Mesenchymal stem cell (in vitro differentiated cells and primary cell): ENCODE measurements at regions not wholly inside any gene's neighbourhood (a gene's known extent, or its start where the extent isn't known, plus 50 kb on each side); places are given as distances from the start of the nearest gene placed in this dataset.

Experiments used
- DNase-seq: peaks from one replicate; pipeline ENCODE4 v3.0.0-alpha.2; 2013
- H2AFZ ChIP-seq: one replicate; pipeline ENCODE4 v1.6.1; 2013; ENCODE audit warnings: low read depth, mild to moderate bottlenecking, control low read depth, inconsistent platforms, low read length, moderate library complexity
- H2AK5ac ChIP-seq: 2 replicates; pipeline ENCODE4 v1.6.1; 2013; ENCODE audit warnings: low read length, moderate library complexity, mild to moderate bottlenecking, inconsistent platforms; ENCODE audit not compliant: severe bottlenecking
- H2BK120ac ChIP-seq: one replicate; pipeline ENCODE4 v1.6.1; 2013; ENCODE audit warnings: low read depth, mild to moderate bottlenecking, inconsistent platforms, low read length, moderate library complexity
- H2BK12ac ChIP-seq, 2 experiments: one replicate each; pipeline ENCODE4 v1.6.1; 2013; ENCODE audit warnings: inconsistent platforms in 2 of 2, low read length in 2 of 2, mild to moderate bottlenecking in 2 of 2, moderate library complexity in 2 of 2, control low read depth in 1 of 2
- H2BK15ac ChIP-seq: one replicate; pipeline ENCODE4 v1.6.1; 2013; ENCODE audit warnings: mild to moderate bottlenecking, low read depth, inconsistent platforms; ENCODE audit not compliant: poor library complexity, severe bottlenecking
- H2BK5ac ChIP-seq: 2 replicates; pipeline ENCODE4 v1.6.1; 2013; ENCODE audit warnings: low read depth, mild to moderate bottlenecking, low read length, control low read depth, inconsistent platforms; ENCODE audit not compliant: poor library complexity, severe bottlenecking
- H3K14ac ChIP-seq, 2 experiments: one replicate each; pipeline ENCODE4 v1.6.1; 2013; ENCODE audit warnings: inconsistent platforms in 2 of 2, low read length in 2 of 2, control low read depth in 1 of 2, mild to moderate bottlenecking in 1 of 2, moderate library complexity in 1 of 2
- H3K18ac ChIP-seq, 2 experiments: one replicate each; pipeline ENCODE4 v1.6.1; 2013; ENCODE audit warnings: inconsistent platforms in 2 of 2, low read length in 2 of 2, control low read depth in 1 of 2, low read depth in 1 of 2, mild to moderate bottlenecking in 1 of 2
- H3K23ac ChIP-seq, 2 experiments: one replicate each; pipeline ENCODE4 v1.6.1; 2013; ENCODE audit warnings: inconsistent platforms in 2 of 2, low read length in 2 of 2, mild to moderate bottlenecking in 2 of 2, moderate library complexity in 2 of 2, control low read depth in 1 of 2
- H3K27ac ChIP-seq: 2 replicates; pipeline ENCODE4 v1.5.1; 2013; ENCODE audit warnings: mild to moderate bottlenecking, moderate library complexity, low read length, control low read depth, inconsistent platforms; ENCODE audit not compliant: poor library complexity, severe bottlenecking
- H3K27me3 ChIP-seq, 2 experiments: 2 replicates each; pipeline versions ENCODE4 v1.6.1 to v1.7.0; 2013; ENCODE audit warnings: low read length in 2 of 2, mild to moderate bottlenecking in 2 of 2, moderate library complexity in 2 of 2, control low read depth in 1 of 2, inconsistent platforms in 1 of 2; ENCODE audit not compliant: control insufficient read depth in 1 of 2, insufficient read depth in 1 of 2
- H3K36me3 ChIP-seq, 2 experiments: 2 replicates each; pipeline versions ENCODE4 v1.6.1 to v1.7.0; 2013; ENCODE audit warnings: low read length in 2 of 2, control low read depth in 1 of 2, inconsistent platforms in 1 of 2, low read depth in 1 of 2, mild to moderate bottlenecking in 1 of 2; ENCODE audit not compliant: insufficient read depth in 2 of 2, control insufficient read depth in 1 of 2
- H3K4ac ChIP-seq, 2 experiments: one replicate each; pipeline ENCODE4 v1.6.1; 2013; ENCODE audit warnings: inconsistent platforms in 2 of 2, low read length in 2 of 2, mild to moderate bottlenecking in 2 of 2, moderate library complexity in 2 of 2, control low read depth in 1 of 2, low read depth in 1 of 2
- H3K4me1 ChIP-seq: 2 replicates; pipeline ENCODE4 v1.6.1; 2013; ENCODE audit warnings: low read depth, low read length, control low read depth; ENCODE audit not compliant: control insufficient read depth, insufficient read depth
- H3K4me2 ChIP-seq: 2 replicates; pipeline ENCODE4 v1.6.1; 2013; ENCODE audit warnings: low read length, mild to moderate bottlenecking, inconsistent platforms; ENCODE audit not compliant: poor library complexity, severe bottlenecking
- H3K4me3 ChIP-seq, 2 experiments: 2 replicates each; pipeline versions ENCODE4 v1.5.1 to v1.7.0; 2013; ENCODE audit warnings: low read length in 2 of 2, mild to moderate bottlenecking in 2 of 2, control low read depth in 1 of 2, low read depth in 1 of 2; ENCODE audit not compliant: insufficient read depth in 1 of 2
- H3K79me1 ChIP-seq: replicated peaks from 2 replicates; pipeline ENCODE4 v1.6.1; 2013; ENCODE audit warnings: mild to moderate bottlenecking, control low read depth, low read length, inconsistent platforms; ENCODE audit not compliant: poor library complexity, severe bottlenecking
- H3K9ac ChIP-seq: 2 replicates; pipeline ENCODE4 v1.7.0; 2013; ENCODE audit warnings: mild to moderate bottlenecking, low read length, moderate library complexity
- H3K9me3 ChIP-seq: 2 replicates; pipeline ENCODE4 v1.7.0; 2013; ENCODE audit warnings: mild to moderate bottlenecking, low read length; ENCODE audit not compliant: control insufficient read depth
- H4K8ac ChIP-seq: one replicate; pipeline ENCODE4 v1.6.1; 2013; ENCODE audit warnings: inconsistent platforms, mild to moderate bottlenecking, low read length, moderate library complexity
- H4K91ac ChIP-seq: one replicate; pipeline ENCODE4 v1.6.1; 2013; ENCODE audit warnings: mild to moderate bottlenecking, low read length, inconsistent platforms
- WGBS: methylation state at CpG from one replicate; pipeline ENCODE4 v1.1.7; 2013; ENCODE audit warnings: mixed read lengths; 5-methylcytosine and 5-hydroxymethylcytosine counted together

DNA sequence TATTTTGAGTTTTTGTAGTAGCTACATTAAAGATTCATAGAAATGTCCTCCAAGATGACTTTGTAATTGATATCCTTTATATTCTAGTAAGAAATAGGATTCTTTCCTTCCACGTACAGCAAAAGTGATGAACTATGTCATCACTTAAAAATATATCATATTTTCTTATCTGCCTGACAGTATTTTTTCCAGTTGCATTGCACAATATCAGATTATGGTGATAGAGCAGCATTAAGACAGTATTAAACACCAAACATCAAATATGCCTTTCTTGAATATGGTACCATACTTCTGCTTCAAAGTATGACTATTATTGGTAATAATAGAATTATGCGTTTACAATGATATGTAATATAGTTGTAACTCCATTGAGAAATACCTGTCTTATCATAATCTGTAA is 919.8 kb upstream of the EDIL3 start:
- no peaks in the 10 kb centered on the region for H3K4me1 ChIP-seq
- H4K8ac ChIP-seq = no peak overlapping the region
- H3K23ac ChIP-seq = no peak overlapping the region
- H3K4me2 ChIP-seq = no peak overlapping the region
- no peak overlapping the region for H3K14ac ChIP-seq
- no peak overlapping the region for H3K18ac ChIP-seq
- no peak for DNase-seq
- no peak overlapping the region for H3K9ac ChIP-seq
- no peak overlapping the region for H2AK5ac ChIP-seq
- no peak overlapping the region for H2AFZ ChIP-seq
- no peaks in the 10 kb centered on the region for H3K36me3 ChIP-seq
- no peak overlapping the region for H3K4me3 ChIP-seq
- no CpG with 5 or more reads among the region's 2 CpGs for WGBS
- no peak overlapping the region for H2BK120ac ChIP-seq
- H3K27ac ChIP-seq = no peak overlapping the region
- no peaks in the 10 kb centered on the region for H3K27me3 ChIP-seq
- no peak overlapping the region for H2BK15ac ChIP-seq
- H3K4ac ChIP-seq = no peak overlapping the region
- H3K79me1 ChIP-seq = no peaks in the 10 kb centered on the region
- H3K9me3 ChIP-seq = no peaks in the 10 kb centered on the region
- no peak overlapping the region for H4K91ac ChIP-seq
- no peak overlapping the region for H2BK12ac ChIP-seq
- no peak overlapping the region for H2BK5ac ChIP-seq

- H3K79me1 ChIP-seq = no peaks in the 10 kb centered on the region
- H3K18ac ChIP-seq = no peak overlapping the region
- no peaks in the 10 kb centered on the region for H3K4me1 ChIP-seq
- H2AFZ ChIP-seq = no peak overlapping the region
- no peak overlapping the region for H2BK5ac ChIP-seq
- no CpG with 5 or more reads among the region's 3 CpGs for WGBS
- H4K8ac ChIP-seq = no peak overlapping the region
- H2BK120ac ChIP-seq = no peak overlapping the region
- H3K4ac ChIP-seq = no peak overlapping the region
- H3K36me3 ChIP-seq = no peaks in the 10 kb centered on the region
- H2AK5ac ChIP-seq = no peak overlapping the region
- no peak overlapping the region for H3K9ac ChIP-seq
- H2BK15ac ChIP-seq = no peak overlapping the region
- H3K27ac ChIP-seq = no peak overlapping the region
- no peak overlapping the region for H3K14ac ChIP-seq
- H4K91ac ChIP-seq = no peak overlapping the region
- DNase-seq = no peak
- no peaks in the 10 kb centered on the region for H3K9me3 ChIP-seq
- no peak overlapping the region for H3K23ac ChIP-seq
- no peak overlapping the region for H2BK12ac ChIP-seq
- no peaks in the 10 kb centered on the region for H3K27me3 ChIP-seq
- H3K4me3 ChIP-seq = no peak overlapping the region
- H3K4me2 ChIP-seq = no peak overlapping the region
Observed at GRCh38 chr5:85305766-85306165, 921.1 kb upstream of the EDIL3 start.

DNA sequence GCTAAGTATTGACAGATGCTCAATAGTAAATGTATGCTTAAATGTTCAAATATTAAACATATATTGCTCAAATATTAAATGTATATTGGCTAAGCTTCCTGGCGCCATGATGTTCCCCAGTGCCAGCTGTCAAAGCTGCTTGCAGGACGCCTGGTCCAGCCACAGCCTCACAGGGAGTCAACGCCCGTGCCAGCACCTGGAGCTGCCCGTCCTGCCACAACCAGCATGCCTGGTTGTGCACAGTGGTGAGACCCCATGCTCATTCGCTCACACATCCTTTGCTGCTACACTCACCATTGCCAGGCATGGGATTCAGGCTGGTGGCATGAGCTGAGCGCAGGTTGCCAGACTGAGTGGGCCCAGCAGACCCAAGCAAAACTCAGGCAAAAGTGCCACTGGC is 926.9 kb upstream of the EDIL3 start:
- H3K18ac ChIP-seq = no peak overlapping the region
- no peaks in the 10 kb centered on the region for H3K79me1 ChIP-seq
- no peak overlapping the region for H2AK5ac ChIP-seq
- no peaks in the 10 kb centered on the region for H3K27me3 ChIP-seq
- no peak overlapping the region for H3K4me2 ChIP-seq
- no peaks in the 10 kb centered on the region for H3K4me1 ChIP-seq
- no peak overlapping the region for H4K91ac ChIP-seq
- H3K36me3 ChIP-seq = no peaks in the 10 kb centered on the region
- H2AFZ ChIP-seq = no peak overlapping the region
- no peak overlapping the region for H3K9ac ChIP-seq
- no peak overlapping the region for H3K4me3 ChIP-seq
- no peak overlapping the region for H2BK5ac ChIP-seq
- no peak overlapping the region for H3K14ac ChIP-seq
- no peak overlapping the region for H2BK12ac ChIP-seq
- WGBS = 80% methylated on average over 7 of the region's 7 CpGs
- DNase-seq = no peak
- no peak overlapping the region for H3K27ac ChIP-seq
- no peak overlapping the region for H3K23ac ChIP-seq
- no peak overlapping the region for H2BK120ac ChIP-seq
- H4K8ac ChIP-seq = no peak overlapping the region
- no peak overlapping the region for H3K4ac ChIP-seq
- H3K9me3 ChIP-seq = no peaks in the 10 kb centered on the region
- H2BK15ac ChIP-seq = no peak overlapping the region

- Histone ChIP-seq H3K4me2 (no peak overlapping the region), H2BK12ac (no peak overlapping the region), H3K79me1 (no peaks in the 10 kb centered on the region), H2BK5ac (no peak overlapping the region), H3K36me3 (no peaks in the 10 kb centered on the region), H3K23ac (no peak overlapping the region), H3K27me3 (no peaks in the 10 kb centered on the region), H3K18ac (peak overlapping the region in 1 of 2 experiments; percentile 62), H2AFZ (no peak overlapping the region), H4K8ac (no peak overlapping the region), H3K9me3 (no peaks in the 10 kb centered on the region), H3K4me3 (no peak overlapping the region), H3K9ac (no peak overlapping the region), H3K27ac (no peak overlapping the region), H2AK5ac (no peak overlapping the region), H2BK120ac (no peak overlapping the region), H3K4ac (no peak overlapping the region), H3K14ac (no peak overlapping the region), H4K91ac (no peak overlapping the region), H3K4me1 (no peaks in the 10 kb centered on the region), H2BK15ac (no peak overlapping the region)
- no peak for DNase-seq
- 62% methylated on average over 5 of the region's 6 CpGs for WGBS
Observed at GRCh38 chr5:85320495-85320894, 935.8 kb upstream of the EDIL3 start.
